AG04449 (cell line): ENCODE measurements at regions not wholly inside any gene's neighbourhood (a gene's known extent, or its start where the extent isn't known, plus 50 kb on each side); places are given as distances from the start of the nearest gene placed in this dataset.

Experiments used
- CTCF ChIA-PET: fragments of 350-600 bp; formaldehyde crosslinking; extraction: SDS; loops from one replicate; lab custom pipeline; 2021; ENCODE audit warnings: antibody characterized with exemption; lab: Yijun Ruan, JAX
- POLR2A ChIA-PET: fragments of 400-600, 350-600 bp; formaldehyde crosslinking; extraction: SDS; loops from one replicate; lab custom pipeline; 2020; ENCODE audit warnings: antibody characterized with exemption, inconsistent platforms; lab: Yijun Ruan, JAX
- DNase-seq: peaks from one replicate; pipeline ENCODE4 v3.0.0-alpha.2; 2010; ENCODE audit warnings: low read depth, low spot score
- H3K4me3 ChIP-seq: 2 replicates; pipeline ENCODE4 v1.5.1; 2011; ENCODE audit warnings: low read depth, mild to moderate bottlenecking, control low read depth, low read length
- TF ChIP-seq, protein P1 (sequence below): IDR thresholded peaks from one replicate; pipeline ENCODE4 v1.5.1; 2011; ENCODE audit warnings: mild to moderate bottlenecking, moderate library complexity, low read length, control low read depth, inconsistent platforms; ENCODE audit not compliant: insufficient read depth; ENCODE audit errors: missing control alignments

DNA sequence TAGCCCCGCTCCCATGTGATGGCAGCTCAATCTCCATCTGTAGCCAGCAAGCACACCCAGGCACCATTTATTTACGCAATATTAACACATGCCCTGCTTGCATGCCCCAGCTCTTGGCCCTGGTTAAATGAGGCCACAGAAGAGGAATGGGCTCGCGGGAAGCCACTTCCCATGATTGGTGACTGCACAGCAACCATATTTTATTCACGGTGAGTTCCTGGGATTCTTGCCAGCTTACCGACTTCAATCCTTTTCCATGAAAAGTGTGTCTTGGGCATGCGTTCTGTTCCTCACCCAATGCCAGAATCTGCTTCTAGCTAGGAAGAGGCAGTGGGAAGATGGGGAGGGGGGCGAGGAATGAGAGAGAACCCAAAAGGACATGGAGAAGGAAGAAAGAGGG, 54.7 kb downstream of the PITPNM2 start:
- TF ChIP-seq, protein P1, sequence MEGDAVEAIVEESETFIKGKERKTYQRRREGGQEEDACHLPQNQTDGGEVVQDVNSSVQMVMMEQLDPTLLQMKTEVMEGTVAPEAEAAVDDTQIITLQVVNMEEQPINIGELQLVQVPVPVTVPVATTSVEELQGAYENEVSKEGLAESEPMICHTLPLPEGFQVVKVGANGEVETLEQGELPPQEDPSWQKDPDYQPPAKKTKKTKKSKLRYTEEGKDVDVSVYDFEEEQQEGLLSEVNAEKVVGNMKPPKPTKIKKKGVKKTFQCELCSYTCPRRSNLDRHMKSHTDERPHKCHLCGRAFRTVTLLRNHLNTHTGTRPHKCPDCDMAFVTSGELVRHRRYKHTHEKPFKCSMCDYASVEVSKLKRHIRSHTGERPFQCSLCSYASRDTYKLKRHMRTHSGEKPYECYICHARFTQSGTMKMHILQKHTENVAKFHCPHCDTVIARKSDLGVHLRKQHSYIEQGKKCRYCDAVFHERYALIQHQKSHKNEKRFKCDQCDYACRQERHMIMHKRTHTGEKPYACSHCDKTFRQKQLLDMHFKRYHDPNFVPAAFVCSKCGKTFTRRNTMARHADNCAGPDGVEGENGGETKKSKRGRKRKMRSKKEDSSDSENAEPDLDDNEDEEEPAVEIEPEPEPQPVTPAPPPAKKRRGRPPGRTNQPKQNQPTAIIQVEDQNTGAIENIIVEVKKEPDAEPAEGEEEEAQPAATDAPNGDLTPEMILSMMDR: no peak
- POLR2A ChIA-PET: no interaction called here
- CTCF ChIA-PET: interaction anchor here (1.4 kb wide), 1 partner anchor 18 kb away, joined by 4 read pairs; no protein-coding TSS in a partner anchor
- DNase-seq: no peak
- no peak overlapping the region for H3K4me3 ChIP-seq

DNA sequence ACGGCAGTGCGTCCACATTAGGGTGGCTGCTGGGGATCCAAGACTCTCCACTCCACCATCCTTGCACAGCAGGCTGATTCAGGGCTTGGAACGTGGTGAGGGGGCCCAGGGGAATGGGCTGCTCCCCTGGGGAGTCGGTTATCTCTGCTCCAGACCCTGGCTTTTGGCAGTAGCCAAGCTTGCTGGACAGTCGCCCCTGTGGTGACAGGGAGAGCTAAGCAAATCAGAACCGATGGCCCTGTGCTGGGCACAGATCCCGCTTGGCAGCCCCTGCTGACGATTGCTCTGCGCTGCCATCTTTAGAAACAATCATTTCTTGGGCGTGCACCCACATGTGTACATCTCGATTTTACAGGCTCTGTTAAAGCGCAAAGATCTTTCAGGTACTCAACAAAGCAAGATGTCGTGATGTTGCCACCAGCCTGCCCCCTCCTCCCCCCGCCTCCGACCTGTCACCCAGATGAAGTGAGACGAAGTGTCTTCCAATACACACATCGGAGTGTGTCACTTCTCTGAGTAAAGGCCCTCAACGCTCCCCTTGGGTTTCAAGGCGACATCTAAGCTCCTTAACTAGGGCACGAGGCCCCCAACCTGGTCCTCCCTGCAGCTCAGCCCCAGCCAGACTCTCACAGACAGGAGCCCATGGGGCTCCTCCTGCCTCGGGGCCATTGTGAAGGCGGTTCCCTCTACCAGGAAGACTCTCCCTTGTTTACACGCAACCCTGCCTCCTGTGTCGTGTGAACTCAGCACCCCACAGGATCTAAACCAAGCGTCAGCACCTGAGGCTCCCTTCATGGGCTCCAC, 55.6 kb downstream of the PITPNM2 start:
- TF ChIP-seq, protein P1: no peak
- CTCF ChIA-PET: interaction anchor here (1.0 to 1.5 kb wide), 2 partner anchors 11 to 36 kb away, joined by 3 to 4 read pairs; no protein-coding TSS in a partner anchor
- no peak overlapping the region for H3K4me3 ChIP-seq
- POLR2A ChIA-PET: no interaction called here
- no peak for DNase-seq

DNA sequence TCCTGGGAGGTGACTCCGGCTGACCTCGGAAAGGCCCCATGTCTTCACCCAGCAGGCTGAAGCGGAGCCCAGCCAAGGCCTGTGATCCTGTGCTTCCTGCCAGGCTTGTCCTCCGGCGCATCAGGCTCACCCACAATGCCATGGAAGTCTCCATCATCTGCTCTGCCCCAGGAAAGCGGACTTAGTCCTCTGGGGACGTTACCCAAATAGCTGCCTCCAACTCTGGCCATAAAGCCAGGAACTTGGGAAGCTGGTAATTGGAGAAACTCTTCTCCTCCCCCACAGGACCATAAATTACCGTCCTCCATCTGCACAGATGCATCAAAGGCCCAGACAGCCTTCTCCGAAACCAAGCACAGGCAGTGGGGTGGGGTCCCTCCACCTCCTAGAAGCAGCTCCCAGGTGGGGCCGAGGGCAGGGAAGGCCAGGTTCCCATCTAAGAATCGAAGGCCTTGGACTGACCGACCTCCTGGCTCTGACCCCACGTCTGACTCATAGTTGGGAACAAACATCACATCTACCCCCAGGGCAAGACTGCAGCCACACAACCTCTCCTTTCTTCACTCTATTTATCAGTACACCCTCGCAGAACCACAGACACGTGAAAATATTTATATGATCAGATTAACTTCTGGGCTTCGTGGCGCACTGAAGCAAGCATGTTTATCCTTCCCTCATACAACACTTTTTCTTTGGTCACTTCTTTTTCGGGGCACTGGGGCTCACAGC, 56.4 kb downstream of the PITPNM2 start:
- ChIA-PET CTCF (interaction anchor here (1.0 to 1.5 kb wide), 2 partner anchors 10 to 35 kb away, joined by 3 to 4 read pairs; no protein-coding TSS in a partner anchor), POLR2A (no interaction called here)
- no peak for DNase-seq
- TF ChIP-seq, protein P1: no peak
- no peak overlapping the region for H3K4me3 ChIP-seq

DNA sequence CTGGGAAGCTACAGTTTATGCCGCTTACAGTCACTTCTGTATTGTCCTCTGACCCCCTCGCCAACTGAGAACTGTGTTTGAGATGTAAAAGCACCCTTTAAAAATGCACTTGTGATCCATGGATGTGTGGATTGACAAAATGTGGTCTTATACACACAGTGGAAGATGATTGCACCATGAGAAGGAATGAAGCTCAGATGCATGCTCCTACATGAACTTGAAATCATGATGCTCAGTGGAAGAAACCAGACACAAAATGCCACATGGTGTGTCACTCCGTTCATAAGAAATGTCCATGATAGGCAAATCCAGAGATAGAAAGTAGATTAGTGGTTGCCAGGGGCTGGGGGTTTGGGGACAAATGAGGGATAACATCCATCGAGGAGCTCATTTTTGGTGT, 58.0 kb downstream of the PITPNM2 start:
- H3K4me3 ChIP-seq: no peak overlapping the region
- POLR2A ChIA-PET: no interaction called here
- DNase-seq: no peak
- CTCF ChIA-PET: interaction anchor here (0.7 kb wide), 1 partner anchor 9 kb away, joined by 3 read pairs; no protein-coding TSS in a partner anchor
- TF ChIP-seq, protein P1: no peak

DNA sequence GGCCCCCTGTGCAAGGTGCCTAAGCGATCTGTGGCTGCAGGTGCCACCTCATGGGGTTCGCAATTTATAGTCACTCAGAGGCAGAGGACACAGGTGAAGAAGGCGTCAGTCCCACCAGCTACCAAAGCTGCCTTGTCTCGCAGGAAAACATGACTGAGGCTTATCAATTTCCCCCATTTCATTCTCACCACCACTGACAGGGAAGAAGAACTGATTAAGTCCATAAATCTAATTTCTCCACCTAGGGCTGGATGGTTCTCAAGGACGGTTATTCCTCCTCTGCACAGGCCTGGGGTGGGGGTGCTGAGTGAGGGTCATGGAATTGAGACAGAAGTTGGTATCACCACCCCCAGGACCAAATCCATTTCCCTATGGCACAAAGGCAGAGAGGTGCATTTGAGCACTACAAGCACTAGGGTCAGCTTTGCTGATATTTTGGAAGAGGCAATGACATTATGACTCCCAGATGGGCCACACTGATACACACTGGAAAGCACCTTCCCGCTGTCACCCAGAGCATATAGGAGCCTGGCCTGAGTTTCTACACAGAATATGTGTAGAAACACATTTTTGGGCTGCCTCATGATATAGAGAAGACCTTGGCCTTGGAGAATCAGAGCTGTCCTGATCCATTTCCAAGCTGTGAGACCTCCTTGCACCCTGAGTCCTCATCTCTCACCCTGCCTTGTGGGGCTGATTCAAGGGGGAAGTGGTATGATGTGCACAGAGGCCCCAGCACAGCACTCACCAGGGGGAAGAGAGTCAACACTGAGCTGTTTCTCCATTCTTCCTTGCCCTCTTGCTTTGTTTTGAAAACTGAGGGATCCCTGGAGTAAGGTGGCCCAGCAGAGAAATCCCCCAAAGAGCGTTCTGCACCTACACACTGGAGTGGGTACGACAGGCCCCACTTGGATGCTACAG, 59.4 kb downstream of the PITPNM2 start:
- TF ChIP-seq, protein P1: no peak
- POLR2A ChIA-PET: no interaction called here

More for the DNA sequence above, 59.4 kb downstream of the PITPNM2 start:
- CTCF ChIA-PET: interaction anchor here (1.0 kb wide), 1 partner anchor 36 kb away, joined by 3 read pairs; no protein-coding TSS in a partner anchor
- no peak for DNase-seq
- no peak overlapping the region for H3K4me3 ChIP-seq
